ENCODE measurements at regions not wholly inside any gene's neighbourhood (a gene's known extent, or its start where the extent isn't known, plus 50 kb on each side); places are given as distances from the start of the nearest gene placed in this dataset.

- no peak for DNase-seq (ENCODE audit: low read depth)
- H3K4me3 ChIP-seq (ENCODE audit: low read depth, low read length), result no peak overlapping the region
- TF ChIP-seq POLR2A (IDR thresholded peaks at IDR 0.05; ENCODE audit: extremely low read depth, insufficient read length), result no peak
- no peak for TF ChIP-seq MYC (IDR thresholded peaks at IDR 0.05; ENCODE audit: low read depth, low read length)
- TF ChIP-seq CTCF (IDR thresholded peaks at IDR 0.05; ENCODE audit: low read depth, low read length), result no peak
- TF ChIP-seq MAX (IDR thresholded peaks at IDR 0.05; ENCODE audit: low read depth, low read length), result no peak
Observed at GRCh38 chr15:80308002-80308401, 56.0 kb upstream of the CTXND1 start.

DNA sequence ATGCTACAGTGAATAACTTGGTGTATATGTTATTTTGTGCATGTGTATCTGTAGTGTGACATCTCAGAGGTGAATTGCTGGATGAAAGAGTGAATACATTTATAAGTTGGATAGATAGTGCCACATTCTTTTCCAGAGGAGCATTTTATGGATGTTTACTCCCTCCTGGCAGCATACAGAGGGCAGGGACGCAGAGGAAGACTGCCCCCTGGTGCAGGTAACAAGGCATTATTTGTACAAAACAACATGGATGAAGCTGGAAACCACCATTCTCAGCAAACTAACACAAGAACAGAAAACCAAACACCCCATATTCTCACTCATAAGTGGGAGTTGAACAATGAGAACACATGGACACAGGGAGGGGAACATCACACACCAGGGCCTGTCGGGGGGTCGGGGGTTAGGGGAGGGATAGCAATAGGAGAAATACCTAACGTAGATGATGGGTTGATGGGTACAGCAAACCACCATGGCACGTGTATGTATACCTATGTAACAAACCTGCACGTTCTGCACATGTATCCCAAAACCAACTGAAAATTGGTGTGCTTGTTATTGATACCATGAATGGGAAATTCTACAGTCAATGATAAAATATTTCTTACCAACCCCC, 57.9 kb upstream of the CTXND1 start:
- no peak for TF ChIP-seq POLR2A (IDR thresholded peaks at IDR 0.05; ENCODE audit: extremely low read depth, insufficient read length)
- TF ChIP-seq CTCF (IDR thresholded peaks at IDR 0.05; ENCODE audit: low read depth, low read length), result peak; percentile 42
- TF ChIP-seq MYC (IDR thresholded peaks at IDR 0.05; ENCODE audit: low read depth, low read length), result no peak
- no peak for TF ChIP-seq MAX (IDR thresholded peaks at IDR 0.05; ENCODE audit: low read depth, low read length)
- peak; percentile 31 for DNase-seq (ENCODE audit: low read depth)
- no peak overlapping the region for H3K4me3 ChIP-seq (ENCODE audit: low read depth, low read length)

DNA sequence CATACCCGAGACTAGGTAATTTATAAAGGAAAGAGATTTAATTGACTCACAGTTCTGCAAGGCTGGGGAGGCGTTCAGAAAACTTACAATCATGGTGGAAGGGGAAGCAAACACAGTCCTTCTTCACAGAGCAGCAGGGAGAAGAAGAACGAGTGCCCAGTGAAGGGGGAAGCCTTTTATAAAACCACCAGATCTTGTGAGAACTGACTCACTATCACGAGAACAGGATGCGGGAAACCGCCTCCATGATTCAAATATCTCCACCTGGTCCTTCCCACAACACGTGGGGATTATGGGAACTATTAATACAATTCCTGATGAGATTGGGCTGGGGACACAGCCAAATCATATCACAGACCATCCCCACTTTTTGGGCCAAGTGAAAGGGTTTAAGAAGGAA, 58.8 kb upstream of the CTXND1 start:
- no peak for DNase-seq (ENCODE audit: low read depth)
- TF ChIP-seq POLR2A (IDR thresholded peaks at IDR 0.05; ENCODE audit: extremely low read depth, insufficient read length), result no peak
- TF ChIP-seq CTCF (IDR thresholded peaks at IDR 0.05; ENCODE audit: low read depth, low read length), result no peak
- TF ChIP-seq MYC (IDR thresholded peaks at IDR 0.05; ENCODE audit: low read depth, low read length), result no peak
- TF ChIP-seq MAX (IDR thresholded peaks at IDR 0.05; ENCODE audit: low read depth, low read length), result no peak
- no peak overlapping the region for H3K4me3 ChIP-seq (ENCODE audit: low read depth, low read length)

GRCh38 chr15:80315289-80315987, 63.4 kb upstream of the CTXND1 start:
- TF ChIP-seq POLR2A (IDR thresholded peaks at IDR 0.05; ENCODE audit: extremely low read depth, insufficient read length) (no peak), MAX (IDR thresholded peaks at IDR 0.05; ENCODE audit: low read depth, low read length) (no peak), MYC (IDR thresholded peaks at IDR 0.05; ENCODE audit: low read depth, low read length) (no peak), CTCF (IDR thresholded peaks at IDR 0.05; ENCODE audit: low read depth, low read length) (no peak)
- DNase-seq (ENCODE audit: low read depth), result no peak
- H3K4me3 ChIP-seq (ENCODE audit: low read depth, low read length), result no peak overlapping the region

DNA sequence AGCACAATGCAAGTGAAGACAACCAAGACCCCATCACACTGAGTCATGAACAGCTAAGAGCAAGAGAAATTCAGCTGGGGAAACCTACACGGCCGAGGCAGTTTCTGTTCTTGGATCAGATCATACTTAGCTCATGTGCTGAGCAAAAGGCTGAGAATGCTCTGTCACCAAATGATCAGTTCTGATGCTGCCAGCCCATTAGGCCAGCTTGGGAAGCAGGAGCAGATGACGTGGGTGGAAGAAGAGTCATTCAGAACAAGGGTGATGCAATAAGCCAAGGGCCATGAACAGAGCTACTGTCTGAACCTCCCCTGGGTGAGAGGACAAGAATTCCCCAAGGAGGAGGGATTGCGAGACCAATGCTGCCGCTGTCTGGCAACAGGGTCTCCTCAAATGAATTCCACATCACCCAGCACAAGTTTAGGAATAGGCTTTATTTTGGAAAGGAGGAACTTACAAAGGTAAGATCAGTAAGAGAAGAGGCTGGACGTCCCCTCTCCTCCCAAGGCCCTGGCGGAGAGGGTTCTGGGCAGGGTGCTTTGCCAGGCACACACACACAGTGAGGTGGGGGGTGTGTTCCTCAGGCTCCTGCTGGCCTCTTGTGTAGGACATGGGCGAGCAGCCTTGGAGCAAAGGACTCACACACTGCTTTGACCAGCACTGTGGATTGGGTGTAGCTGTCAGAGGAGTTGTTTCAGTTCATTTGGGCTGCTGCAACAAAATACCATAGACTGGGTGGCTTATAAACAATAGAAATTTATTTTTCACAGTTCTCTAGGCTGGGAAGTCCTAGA, 65.6 kb upstream of the CTXND1 start:
- no peak overlapping the region for H3K4me3 ChIP-seq (ENCODE audit: low read depth, low read length)
- no peak for TF ChIP-seq MYC (IDR thresholded peaks at IDR 0.05; ENCODE audit: low read depth, low read length)
- TF ChIP-seq MAX (IDR thresholded peaks at IDR 0.05; ENCODE audit: low read depth, low read length), result no peak
- no peak for TF ChIP-seq POLR2A (IDR thresholded peaks at IDR 0.05; ENCODE audit: extremely low read depth, insufficient read length)
- no peak for TF ChIP-seq CTCF (IDR thresholded peaks at IDR 0.05; ENCODE audit: low read depth, low read length)
- DNase-seq (ENCODE audit: low read depth), result peak; percentile 72

Measured in NB4 (cell line).